Transverse colon (tissue), 3 donors: ENCODE measurements at regions not wholly inside any gene's neighbourhood (a gene's known extent, or its start where the extent isn't known, plus 50 kb on each side); places are given as distances from the start of the nearest gene placed in this dataset.

Source experiments
- EP300 ChIP-seq: sonication (generic); formaldehyde crosslinking; IDR thresholded peaks from one replicate; pipeline ENCODE4 v1.6.1; 2017; ENCODE audit warnings: antibody characterized with exemption, low read depth
- POLR2A ChIP-seq: fragments of 450-650 bp; IDR thresholded peaks from one replicate; pipeline ENCODE4 v1.6.1; 2016; ENCODE audit warnings: antibody characterized with exemption, mild to moderate bottlenecking, moderate library complexity
- TF ChIP-seq, protein P1 (sequence below), 5 experiments: fragments of 200-600 bp in 3 of 5; fragments of 450-650 bp in 2 of 5; sonication (generic) in 3 of 5; IDR thresholded peaks; 1 replicate in 2 of 5; 2 replicates in 3 of 5; pipeline ENCODE4 v1.5.1; 2016 to 2017; ENCODE audit warnings: antibody characterized with exemption in 5 of 5, inconsistent platforms in 3 of 5, mild to moderate bottlenecking in 2 of 5, moderate library complexity in 1 of 5

DNA sequence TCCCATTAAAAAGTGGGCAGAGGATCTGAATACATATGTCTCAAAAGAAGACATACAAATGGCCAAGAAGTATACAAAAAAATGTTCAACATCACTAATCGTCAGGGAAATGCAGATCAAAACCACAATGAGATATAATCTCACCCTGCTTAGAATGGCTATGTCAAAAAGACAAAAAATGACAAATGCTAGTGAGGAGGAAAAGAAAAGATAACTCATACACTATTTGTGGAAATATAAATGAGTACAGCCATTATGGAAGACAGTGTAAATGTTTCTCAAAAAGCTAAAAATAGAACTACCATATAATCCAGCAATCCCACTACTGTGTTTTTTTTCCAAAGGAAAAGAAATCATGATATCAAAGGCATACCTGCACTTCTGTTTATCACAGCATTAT lies 450.7 kb downstream of the EFNA5 start:
- TF ChIP-seq, protein P1, sequence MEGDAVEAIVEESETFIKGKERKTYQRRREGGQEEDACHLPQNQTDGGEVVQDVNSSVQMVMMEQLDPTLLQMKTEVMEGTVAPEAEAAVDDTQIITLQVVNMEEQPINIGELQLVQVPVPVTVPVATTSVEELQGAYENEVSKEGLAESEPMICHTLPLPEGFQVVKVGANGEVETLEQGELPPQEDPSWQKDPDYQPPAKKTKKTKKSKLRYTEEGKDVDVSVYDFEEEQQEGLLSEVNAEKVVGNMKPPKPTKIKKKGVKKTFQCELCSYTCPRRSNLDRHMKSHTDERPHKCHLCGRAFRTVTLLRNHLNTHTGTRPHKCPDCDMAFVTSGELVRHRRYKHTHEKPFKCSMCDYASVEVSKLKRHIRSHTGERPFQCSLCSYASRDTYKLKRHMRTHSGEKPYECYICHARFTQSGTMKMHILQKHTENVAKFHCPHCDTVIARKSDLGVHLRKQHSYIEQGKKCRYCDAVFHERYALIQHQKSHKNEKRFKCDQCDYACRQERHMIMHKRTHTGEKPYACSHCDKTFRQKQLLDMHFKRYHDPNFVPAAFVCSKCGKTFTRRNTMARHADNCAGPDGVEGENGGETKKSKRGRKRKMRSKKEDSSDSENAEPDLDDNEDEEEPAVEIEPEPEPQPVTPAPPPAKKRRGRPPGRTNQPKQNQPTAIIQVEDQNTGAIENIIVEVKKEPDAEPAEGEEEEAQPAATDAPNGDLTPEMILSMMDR (IDR thresholded peaks at IDR 0.05): no peak
- no peak for TF ChIP-seq EP300
- TF ChIP-seq POLR2A: no peak
